ENCODE measurements at regions not wholly inside any gene's neighbourhood (a gene's known extent, or its start where the extent isn't known, plus 50 kb on each side); places are given as distances from the start of the nearest gene placed in this dataset.

DNA sequence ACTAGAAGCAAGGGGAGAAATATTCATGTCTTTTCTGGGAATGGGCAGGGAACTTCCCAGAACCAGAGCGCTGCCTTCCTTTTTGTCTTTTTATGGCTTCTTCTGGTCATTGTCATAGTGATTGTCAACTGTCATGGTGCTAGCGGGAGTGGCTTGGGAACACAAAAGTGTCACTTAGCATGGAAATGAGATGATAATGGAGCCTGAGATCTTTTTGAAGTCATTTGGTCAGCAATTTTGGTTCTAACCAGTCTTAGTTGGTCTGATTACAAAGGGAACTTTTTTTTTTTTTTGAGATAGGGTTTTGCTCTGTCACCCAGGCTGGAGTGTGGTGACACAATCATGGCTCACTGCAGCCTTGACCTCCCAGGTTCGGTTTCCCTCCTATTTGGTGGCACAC is 62.7 kb upstream of the RPH3A start:
- TF ChIP-seq CTCF (IDR thresholded peaks at IDR 0.05) (no peak), POLR2AphosphoS5 (IDR thresholded peaks at IDR 0.05) (no peak)

Data from upper lobe of left lung (tissue), 4 donors.